ENCODE measurements at regions not wholly inside any gene's neighbourhood (a gene's known extent, or its start where the extent isn't known, plus 50 kb on each side); places are given as distances from the start of the nearest gene placed in this dataset.
"Not testable (repeated sequence)": the region's sequence is repeated elsewhere in the genome, so short reads cannot be mapped to it uniquely, and the experiment has no call there.

DNA sequence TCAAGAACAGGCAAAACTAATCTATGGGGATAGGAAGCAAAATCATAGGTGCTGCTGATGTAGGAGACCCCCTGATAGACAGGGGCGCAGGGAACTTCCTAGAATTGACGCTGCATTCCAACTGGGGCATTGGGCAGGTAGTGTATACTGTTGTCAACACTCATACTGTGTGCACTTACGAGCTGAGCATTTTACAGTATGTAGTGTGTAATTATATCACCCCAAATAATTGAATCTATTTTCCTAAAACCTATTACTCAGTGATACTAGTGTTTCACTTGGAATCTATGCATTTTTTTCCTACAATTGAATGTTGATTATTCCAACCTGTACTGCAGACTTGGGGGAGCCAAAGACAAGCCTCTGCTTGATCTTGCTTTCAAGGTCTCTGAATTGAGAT, 207.0 kb upstream of the PRKCQ start:
- CTCF ChIA-PET = interaction anchor here (0.5 to 0.6 kb wide), 2 partner anchors 358 to 785 kb away, joined by 3 read pairs; no protein-coding TSS in a partner anchor
- Histone ChIP-seq H3K36me3 (ENCODE audit: control insufficient read depth, insufficient read depth, low read length) (no peaks in the 10 kb centered on the region), H3K9me3 (no peaks in the 10 kb centered on the region; the same call in 1 of the 2 replicates), H3K4me3 (ENCODE audit: low read depth, low read length) (no peak overlapping the region), H3K4me1 (no peaks in the 10 kb centered on the region), H3K27me3 (replicated peaks; ENCODE audit: control insufficient read depth, insufficient read depth, low read length) (no peaks in the 10 kb centered on the region; the same call in none of the 2 replicates)
- Mint-ChIP-seq H3K27me3 (ENCODE audit: insufficient read depth, unreplicated experiment) (peaks cover 19% of the 10 kb centered on the region), H3K36me3 (ENCODE audit: insufficient read depth, unreplicated experiment) (no peaks in the 10 kb centered on the region), H3K4me3 (ENCODE audit: unreplicated experiment) (no peak overlapping the region), H3K4me1 (ENCODE audit: low read depth, unreplicated experiment) (no peaks in the 10 kb centered on the region), H3K27ac (ENCODE audit: unreplicated experiment) (no peak overlapping the region), H3K9me3 (ENCODE audit: unreplicated experiment) (no peaks in the 10 kb centered on the region)
- TF ChIP-seq, protein P1, sequence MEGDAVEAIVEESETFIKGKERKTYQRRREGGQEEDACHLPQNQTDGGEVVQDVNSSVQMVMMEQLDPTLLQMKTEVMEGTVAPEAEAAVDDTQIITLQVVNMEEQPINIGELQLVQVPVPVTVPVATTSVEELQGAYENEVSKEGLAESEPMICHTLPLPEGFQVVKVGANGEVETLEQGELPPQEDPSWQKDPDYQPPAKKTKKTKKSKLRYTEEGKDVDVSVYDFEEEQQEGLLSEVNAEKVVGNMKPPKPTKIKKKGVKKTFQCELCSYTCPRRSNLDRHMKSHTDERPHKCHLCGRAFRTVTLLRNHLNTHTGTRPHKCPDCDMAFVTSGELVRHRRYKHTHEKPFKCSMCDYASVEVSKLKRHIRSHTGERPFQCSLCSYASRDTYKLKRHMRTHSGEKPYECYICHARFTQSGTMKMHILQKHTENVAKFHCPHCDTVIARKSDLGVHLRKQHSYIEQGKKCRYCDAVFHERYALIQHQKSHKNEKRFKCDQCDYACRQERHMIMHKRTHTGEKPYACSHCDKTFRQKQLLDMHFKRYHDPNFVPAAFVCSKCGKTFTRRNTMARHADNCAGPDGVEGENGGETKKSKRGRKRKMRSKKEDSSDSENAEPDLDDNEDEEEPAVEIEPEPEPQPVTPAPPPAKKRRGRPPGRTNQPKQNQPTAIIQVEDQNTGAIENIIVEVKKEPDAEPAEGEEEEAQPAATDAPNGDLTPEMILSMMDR (IDR thresholded peaks at IDR 0.05; ENCODE audit: insufficient read depth in 1 of 2, low read depth in 1 of 2, low read length in 1 of 2, severe bottlenecking in 1 of 2, unreplicated experiment in 1 of 2) = no peak
- no peak for DNase-seq
- intact Hi-C loops (cut with micrococcal nuclease; ENCODE audit: unreplicated experiment) = no loop called here
- no TSS peak for BruUV-seq (replicated peaks)
- POLR2A ChIA-PET = no interaction called here

DNA sequence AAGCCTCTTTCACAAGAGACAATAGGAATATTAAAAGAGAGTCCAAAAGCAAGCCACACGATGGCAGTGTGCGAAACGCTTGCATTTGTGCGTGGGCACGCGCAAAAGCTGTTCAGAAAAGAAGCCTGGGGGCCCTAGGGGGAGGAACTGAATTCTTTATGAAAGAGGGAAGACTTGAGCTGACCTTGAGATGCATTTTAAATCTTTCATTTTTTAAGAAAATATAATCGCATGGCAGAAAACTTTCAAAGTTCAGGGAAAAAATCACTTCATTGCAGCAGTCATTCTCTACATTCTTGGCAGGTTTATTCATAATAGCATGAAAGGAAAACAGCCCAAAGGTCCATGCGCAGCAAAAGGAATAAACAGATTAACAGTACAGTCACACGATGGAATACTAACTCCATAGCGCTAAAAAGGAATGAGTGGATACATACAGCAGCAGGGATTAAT, 206.5 kb upstream of the PRKCQ start:
- H3K9me3 Mint-ChIP-seq (ENCODE audit: unreplicated experiment) = no peaks in the 10 kb centered on the region
- Histone ChIP-seq H3K27me3 (replicated peaks; ENCODE audit: control insufficient read depth, insufficient read depth, low read length) (no peaks in the 10 kb centered on the region; the same call in none of the 2 replicates), H3K9me3 (no peaks in the 10 kb centered on the region; the same call in 1 of the 2 replicates), H3K36me3 (ENCODE audit: control insufficient read depth, insufficient read depth, low read length) (no peaks in the 10 kb centered on the region), H3K4me3 (ENCODE audit: low read depth, low read length) (no peak overlapping the region), H3K4me1 (no peaks in the 10 kb centered on the region)
- BruUV-seq (replicated peaks) = no TSS peak
- no peaks in the 10 kb centered on the region for H3K36me3 Mint-ChIP-seq (ENCODE audit: insufficient read depth, unreplicated experiment)
- peaks cover 19% of the 10 kb centered on the region for H3K27me3 Mint-ChIP-seq (ENCODE audit: insufficient read depth, unreplicated experiment)
- no peaks in the 10 kb centered on the region for H3K4me1 Mint-ChIP-seq (ENCODE audit: low read depth, unreplicated experiment)
- TF ChIP-seq, protein P1 (IDR thresholded peaks at IDR 0.05; ENCODE audit: insufficient read depth in 1 of 2, low read depth in 1 of 2, low read length in 1 of 2, severe bottlenecking in 1 of 2, unreplicated experiment in 1 of 2) = peak; percentile 44 to 47
- ChIA-PET POLR2A (no interaction called here), CTCF (interaction anchor here (0.5 to 0.6 kb wide), 2 partner anchors 357 to 786 kb away, joined by 3 read pairs; no protein-coding TSS in a partner anchor)
- no peak overlapping the region for H3K27ac Mint-ChIP-seq (ENCODE audit: unreplicated experiment)
- intact Hi-C loops (cut with micrococcal nuclease; ENCODE audit: unreplicated experiment) = no loop called here
- H3K4me3 Mint-ChIP-seq (ENCODE audit: unreplicated experiment) = no peak overlapping the region
- DNase-seq = peak in 1 of 2 experiments; percentile 30

DNA sequence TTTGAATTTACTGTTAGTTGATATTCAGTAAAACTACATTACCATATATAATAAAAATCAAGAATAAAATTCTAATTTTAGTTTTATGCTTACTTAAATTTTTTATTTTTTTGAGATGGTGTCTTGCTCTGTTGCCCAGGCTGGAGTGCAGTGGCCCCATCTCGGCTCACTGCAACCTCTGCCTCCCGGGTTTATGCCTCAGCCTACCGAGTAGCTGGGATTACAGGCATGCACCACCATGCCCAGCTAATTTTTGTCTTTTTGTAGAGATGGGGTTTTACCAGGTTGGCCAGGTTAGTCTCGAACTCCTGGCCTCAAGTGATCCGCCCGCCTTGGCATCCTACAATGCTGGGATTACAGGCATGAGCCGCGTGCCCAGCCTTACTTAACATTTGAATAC, 204.4 kb upstream of the PRKCQ start:
- intact Hi-C loops (cut with micrococcal nuclease; ENCODE audit: unreplicated experiment); BruUV-seq (replicated peaks); POLR2A ChIA-PET: not testable (repeated sequence)

DNA sequence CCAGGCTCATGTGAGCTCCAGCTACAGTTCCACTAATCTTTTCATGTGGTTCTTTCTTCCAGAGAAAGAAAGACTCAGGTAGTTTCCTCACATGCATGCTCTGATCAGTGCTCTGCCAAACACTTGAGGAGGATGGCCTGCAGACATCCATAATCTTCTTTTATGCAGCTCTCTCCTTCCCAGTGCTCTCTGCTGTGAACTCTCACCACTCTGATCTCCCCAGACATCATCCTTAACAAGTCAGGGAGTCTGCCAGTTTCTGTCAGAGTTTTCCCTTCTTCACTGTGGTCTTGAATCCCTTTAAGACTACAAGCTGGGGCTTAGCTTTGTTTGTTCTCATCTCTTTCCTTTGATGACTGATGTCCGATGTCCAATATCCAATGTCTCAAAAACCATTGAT, 203.4 kb upstream of the PRKCQ start:
- Mint-ChIP-seq H3K4me1 (ENCODE audit: low read depth, unreplicated experiment) (no peaks in the 10 kb centered on the region), H3K27ac (ENCODE audit: unreplicated experiment) (no peak overlapping the region), H3K9me3 (ENCODE audit: unreplicated experiment) (no peaks in the 10 kb centered on the region), H3K36me3 (ENCODE audit: insufficient read depth, unreplicated experiment) (no peaks in the 10 kb centered on the region), H3K4me3 (ENCODE audit: unreplicated experiment) (no peak overlapping the region), H3K27me3 (ENCODE audit: insufficient read depth, unreplicated experiment) (peaks cover 18% of the 10 kb centered on the region)
- Histone ChIP-seq H3K36me3 (ENCODE audit: control insufficient read depth, insufficient read depth, low read length) (no peaks in the 10 kb centered on the region), H3K4me3 (ENCODE audit: low read depth, low read length) (no peak overlapping the region), H3K4me1 (no peaks in the 10 kb centered on the region), H3K9me3 (no peaks in the 10 kb centered on the region; the same call in 1 of the 2 replicates), H3K27me3 (replicated peaks; ENCODE audit: control insufficient read depth, insufficient read depth, low read length) (no peaks in the 10 kb centered on the region)
- ChIA-PET POLR2A (no interaction called here), CTCF (no interaction called here)
- no peak for DNase-seq
- intact Hi-C loops (cut with micrococcal nuclease; ENCODE audit: unreplicated experiment) = no loop called here
- TF ChIP-seq, protein P1 (IDR thresholded peaks at IDR 0.05; ENCODE audit: insufficient read depth in 1 of 2, low read depth in 1 of 2, low read length in 1 of 2, severe bottlenecking in 1 of 2, unreplicated experiment in 1 of 2) = no peak
- no TSS peak for BruUV-seq (replicated peaks)

More for the DNA sequence above, 204.4 kb upstream of the PRKCQ start:
- H3K9me3 ChIP-seq; H3K4me1 ChIP-seq; H3K36me3 Mint-ChIP-seq (ENCODE audit: insufficient read depth, unreplicated experiment); H3K9me3 Mint-ChIP-seq (ENCODE audit: unreplicated experiment); H3K4me1 Mint-ChIP-seq (ENCODE audit: low read depth, unreplicated experiment); CTCF ChIA-PET; H3K27ac Mint-ChIP-seq (ENCODE audit: unreplicated experiment); H3K4me3 ChIP-seq (ENCODE audit: low read depth, low read length); H3K36me3 ChIP-seq (ENCODE audit: control insufficient read depth, insufficient read depth, low read length); H3K4me3 Mint-ChIP-seq (ENCODE audit: unreplicated experiment); DNase-seq; H3K27me3 ChIP-seq (replicated peaks; ENCODE audit: control insufficient read depth, insufficient read depth, low read length): not testable (repeated sequence)
- H3K27me3 Mint-ChIP-seq (ENCODE audit: insufficient read depth, unreplicated experiment) = peaks cover 19% of the 10 kb centered on the region
